HG03558 (cell line): ENCODE measurements at regions not wholly inside any gene's neighbourhood (a gene's known extent, or its start where the extent isn't known, plus 50 kb on each side); places are given as distances from the start of the nearest gene placed in this dataset.
"Not testable (repeated sequence)": the region's sequence is repeated elsewhere in the genome, so short reads cannot be mapped to it uniquely, and the experiment has no call there.

Source experiments
- ATAC-seq: cut with Tn5 transposase; IDR thresholded peaks from one replicate; pipeline ENCODE4 v1.9.1; 2021; ENCODE audit warnings: moderate number of reproducible peaks; ENCODE audit not compliant: unreplicated experiment; ENCODE audit errors: extremely low read depth

- no peak for ATAC-seq
These were observed 605.0 kb upstream of the CBLB start for GRCh38 chr3:106473576-106474475.

- ATAC-seq: no peak
These were observed 613.6 kb upstream of the CBLB start for GRCh38 chr3:106482451-106482850.

DNA sequence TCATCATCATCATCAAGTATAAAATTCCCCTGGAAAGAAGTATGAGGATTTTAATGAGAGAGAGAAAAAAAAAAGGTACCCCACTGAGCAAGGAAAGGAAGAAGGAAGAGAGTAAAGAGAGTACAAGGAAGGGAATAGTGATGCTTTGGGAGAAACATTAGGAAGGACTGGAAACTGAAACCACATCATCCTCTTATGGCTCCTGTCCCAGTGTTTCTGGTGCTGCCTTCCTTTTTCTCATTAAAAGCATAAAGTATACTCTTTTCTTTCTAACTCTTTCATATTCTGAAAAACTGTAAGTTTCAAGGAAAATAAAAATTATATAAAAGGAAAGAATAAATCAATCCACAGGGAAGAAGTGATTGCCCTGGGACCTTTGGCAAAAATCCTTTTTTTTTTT, 616.4 kb upstream of the CBLB start:
- ATAC-seq: no peak

DNA sequence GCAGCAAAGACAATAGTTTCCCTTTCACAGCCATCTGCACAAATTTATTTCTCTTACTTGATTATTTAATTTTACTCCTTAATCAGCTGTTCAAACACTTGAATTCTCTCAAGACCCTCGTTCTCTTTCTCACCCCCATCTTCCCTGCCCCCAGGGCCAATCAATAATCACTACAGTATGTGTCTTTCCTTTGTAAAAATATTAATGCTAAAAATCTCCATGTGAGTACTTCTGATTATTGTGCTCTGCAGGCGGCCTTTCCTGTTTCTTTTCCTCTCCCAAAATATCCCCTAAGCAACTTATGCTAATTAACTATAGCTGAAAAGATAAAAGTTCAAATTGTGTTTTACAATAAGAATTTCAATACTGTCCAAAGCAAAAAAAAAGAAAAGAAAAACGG, 617.0 kb upstream of the CBLB start:
- ATAC-seq: no peak

DNA sequence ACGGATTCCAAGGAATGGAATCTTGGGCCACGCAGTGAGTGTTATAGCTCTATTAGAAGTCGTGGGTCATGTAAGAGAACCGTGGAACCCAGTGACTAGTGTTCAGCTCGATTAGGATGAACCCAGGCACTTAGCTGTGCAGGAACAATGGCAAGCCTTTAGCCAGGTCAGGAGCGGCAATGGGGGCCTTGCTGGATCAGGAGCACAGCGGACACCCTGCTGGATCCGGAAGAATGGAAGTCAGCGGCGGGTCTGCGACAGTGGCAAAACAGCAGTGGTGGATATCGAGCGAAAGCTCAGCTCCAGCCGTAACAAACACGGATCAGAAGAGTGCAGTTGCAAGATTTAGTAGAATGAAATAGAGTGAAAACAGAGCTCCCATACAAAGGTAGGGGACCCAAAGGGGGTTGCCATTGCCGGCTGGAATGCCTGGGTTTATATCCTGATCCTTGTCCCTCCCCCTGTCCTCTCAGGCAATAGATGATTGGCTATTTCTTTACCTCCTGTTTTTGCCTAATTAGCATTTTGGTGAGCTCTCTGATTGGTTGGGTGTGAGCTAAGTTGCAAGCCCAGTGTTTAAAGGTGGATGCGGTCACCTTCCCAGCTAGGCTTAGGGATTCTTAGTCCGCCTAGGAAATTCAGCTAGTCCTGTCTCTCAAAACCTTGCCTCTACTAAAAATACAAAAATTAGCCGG, 618.3 kb upstream of the CBLB start:
- ATAC-seq: not testable (repeated sequence)

GRCh38 chr3:106488331-106488730, 619.5 kb upstream of the CBLB start:
- ATAC-seq: no peak

- ATAC-seq: no peak
These were observed 623.0 kb upstream of the CBLB start for GRCh38 chr3:106491796-106492195.

- ATAC-seq: no peak
These were observed 639.6 kb upstream of the CBLB start for GRCh38 chr3:106508331-106508893.

DNA sequence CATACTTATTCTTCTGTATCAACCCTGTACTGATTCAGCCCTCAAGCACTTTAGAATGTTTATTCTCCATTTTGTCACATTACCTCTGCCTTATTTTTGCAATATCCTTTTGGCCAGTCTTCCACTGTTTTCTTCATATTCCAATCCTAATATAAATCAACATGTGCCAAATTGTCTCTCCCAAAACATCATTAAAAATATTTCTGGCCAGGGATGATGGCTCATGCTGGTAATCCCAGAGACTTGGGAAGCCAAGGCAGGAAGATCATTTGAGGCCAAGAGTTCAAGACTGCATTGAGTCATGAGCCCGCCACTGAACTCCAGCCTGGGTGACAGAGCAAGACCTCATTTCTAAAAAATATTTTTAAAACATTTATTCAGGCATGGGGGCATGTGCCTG, 641.4 kb upstream of the CBLB start:
- ATAC-seq: no peak

GRCh38 chr3:106512846-106513245, 644.0 kb upstream of the CBLB start:
- ATAC-seq: no peak

GRCh38 chr3:106514431-106514830, 645.6 kb upstream of the CBLB start:
- ATAC-seq: no peak

GRCh38 chr3:106518516-106518915, 649.7 kb upstream of the CBLB start:
- no peak for ATAC-seq

DNA sequence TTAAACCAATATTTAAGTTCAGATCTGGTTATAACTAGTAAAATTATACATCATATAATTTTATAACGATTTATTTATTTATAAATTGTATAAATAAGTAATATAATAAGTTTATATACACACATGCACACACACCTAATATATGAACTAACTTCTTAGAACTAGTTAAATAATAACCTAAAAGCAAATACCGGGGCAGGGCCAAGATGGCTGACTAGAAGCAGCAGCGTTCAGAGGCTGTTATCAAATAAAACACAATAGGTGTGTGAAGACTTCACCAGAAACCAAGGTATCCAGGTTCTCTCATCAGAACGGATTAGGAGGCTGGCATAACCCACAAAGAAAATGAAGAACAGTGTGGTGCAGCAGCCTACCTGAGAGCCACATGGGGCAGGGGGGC, 653.6 kb upstream of the CBLB start:
- ATAC-seq: no peak

DNA sequence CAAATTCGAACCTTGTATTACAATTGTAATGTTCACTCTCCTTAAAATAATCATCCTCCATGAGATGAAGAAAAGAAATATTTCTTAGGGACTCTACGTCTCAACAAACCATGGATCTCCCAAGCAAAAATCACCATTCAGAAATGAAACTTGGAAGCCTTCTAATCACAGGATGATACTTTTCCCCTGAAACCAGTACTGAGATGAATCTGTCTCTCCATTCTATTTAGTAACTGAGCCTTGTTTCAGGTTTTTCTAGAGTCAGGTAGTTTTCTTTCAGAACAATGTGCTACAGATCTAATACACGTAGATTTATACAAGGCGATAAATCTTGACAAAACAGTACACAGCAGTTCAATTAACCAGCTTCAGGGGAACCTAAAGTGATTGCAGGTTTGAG, 660.1 kb upstream of the CBLB start:
- ATAC-seq: no peak

DNA sequence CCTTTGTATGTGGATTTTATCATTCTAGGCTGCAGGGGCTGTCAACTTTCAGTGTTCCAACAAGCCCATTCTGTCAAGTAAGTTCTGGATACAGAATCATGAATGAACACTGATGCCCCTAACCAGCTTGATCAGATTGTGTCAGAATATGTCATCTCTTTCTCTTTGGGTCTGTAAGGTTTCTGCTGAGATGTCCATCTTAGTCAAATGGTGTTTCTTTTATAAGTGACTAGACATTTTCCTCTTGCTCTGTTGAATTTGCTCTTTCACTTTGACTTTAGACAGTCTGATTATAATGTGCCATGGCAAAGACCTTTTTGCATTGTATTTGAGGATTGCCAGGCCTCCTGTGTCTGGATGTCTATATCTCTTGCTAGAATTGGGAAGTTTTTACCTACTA, 660.9 kb upstream of the CBLB start:
- no peak for ATAC-seq

DNA sequence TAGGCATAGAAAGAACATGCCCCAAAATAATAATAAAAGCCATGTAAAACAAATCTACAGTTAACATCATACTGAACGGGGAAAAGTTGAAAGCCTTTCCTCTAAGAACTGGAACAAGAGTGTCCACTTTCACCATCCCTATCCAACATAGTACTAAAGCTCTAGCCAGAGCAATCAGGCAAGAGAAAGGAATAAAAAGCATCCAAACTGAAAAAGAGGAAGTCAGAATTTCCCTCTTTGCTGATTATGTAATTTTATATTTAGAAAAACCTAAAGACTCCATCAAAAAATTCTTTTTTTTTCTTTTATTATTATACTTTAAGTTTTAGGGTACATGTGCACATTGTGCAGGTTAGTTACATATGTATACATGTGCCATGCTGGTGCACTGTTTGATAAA, 661.6 kb upstream of the CBLB start:
- no peak for ATAC-seq

GRCh38 chr3:106531771-106532329, 663.0 kb upstream of the CBLB start:
- ATAC-seq: not testable (repeated sequence)

- ATAC-seq: no peak
These were observed 664.4 kb upstream of the CBLB start for GRCh38 chr3:106533093-106533787.

DNA sequence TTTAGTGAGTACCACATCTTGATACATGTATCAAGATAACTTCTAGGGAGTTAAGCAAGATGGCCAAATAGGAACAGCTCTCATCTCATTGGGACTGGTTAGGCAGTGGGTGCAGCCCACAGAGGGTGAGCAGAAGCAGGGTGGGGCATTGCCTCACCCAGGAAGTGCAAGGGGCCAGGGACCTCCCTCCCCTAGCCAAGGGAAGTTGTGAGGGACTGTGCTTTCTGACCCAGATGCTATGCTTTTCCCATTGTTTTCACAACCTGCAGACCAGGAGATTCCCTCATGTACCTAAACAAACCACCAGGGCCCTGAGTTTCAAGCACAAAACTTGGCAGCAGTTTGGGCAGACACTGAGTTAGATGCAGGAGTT, 665.0 kb upstream of the CBLB start:
- ATAC-seq: no peak

- no peak for ATAC-seq
These were observed 665.4 kb upstream of the CBLB start for GRCh38 chr3:106534206-106534605.

- ATAC-seq: no peak
These were observed 671.9 kb upstream of the CBLB start for GRCh38 chr3:106540743-106541142.
